A673 (cell line): ENCODE measurements at regions not wholly inside any gene's neighbourhood (a gene's known extent, or its start where the extent isn't known, plus 50 kb on each side); places are given as distances from the start of the nearest gene placed in this dataset.

Experiments
- CTCF ChIP-seq: fragments of 300-800, 200-600 bp; sonication (generic); conservative IDR thresholded peaks from 2 replicates; pipeline ENCODE4 v1.5.1; 2017; ENCODE audit warnings: low read depth, mild to moderate bottlenecking, antibody characterized with exemption, low read length, moderate library complexity, mixed read lengths
- EZH2 ChIP-seq: fragments of 200-600 bp; sonication (generic); IDR thresholded peaks from 2 replicates; pipeline ENCODE4 v1.6.1; 2017; ENCODE audit warnings: borderline replicate concordance, low read depth, mild to moderate bottlenecking, mixed read lengths, antibody characterized with exemption, low read length; ENCODE audit not compliant: poor library complexity, severe bottlenecking

- TF ChIP-seq CTCF (no peak), EZH2 (no peak)
Observed at GRCh38 chr3:15876669-15877068, 78.9 kb upstream of the ANKRD28 start.
